GM18498 (cell line): ENCODE measurements at regions not wholly inside any gene's neighbourhood (a gene's known extent, or its start where the extent isn't known, plus 50 kb on each side); places are given as distances from the start of the nearest gene placed in this dataset.
A peak's percentile ranks its signal among the peaks of the same experiment; 100 is the strongest.
"Not testable (repeated sequence)": the region's sequence is repeated elsewhere in the genome, so short reads cannot be mapped to it uniquely, and the experiment has no call there.

Experiments used
- ATAC-seq: cut with Tn5 transposase; IDR thresholded peaks from one replicate; pipeline ENCODE4 v1.9.1; 2021; ENCODE audit warnings: mild to moderate bottlenecking, moderate library complexity; ENCODE audit not compliant: unreplicated experiment

DNA sequence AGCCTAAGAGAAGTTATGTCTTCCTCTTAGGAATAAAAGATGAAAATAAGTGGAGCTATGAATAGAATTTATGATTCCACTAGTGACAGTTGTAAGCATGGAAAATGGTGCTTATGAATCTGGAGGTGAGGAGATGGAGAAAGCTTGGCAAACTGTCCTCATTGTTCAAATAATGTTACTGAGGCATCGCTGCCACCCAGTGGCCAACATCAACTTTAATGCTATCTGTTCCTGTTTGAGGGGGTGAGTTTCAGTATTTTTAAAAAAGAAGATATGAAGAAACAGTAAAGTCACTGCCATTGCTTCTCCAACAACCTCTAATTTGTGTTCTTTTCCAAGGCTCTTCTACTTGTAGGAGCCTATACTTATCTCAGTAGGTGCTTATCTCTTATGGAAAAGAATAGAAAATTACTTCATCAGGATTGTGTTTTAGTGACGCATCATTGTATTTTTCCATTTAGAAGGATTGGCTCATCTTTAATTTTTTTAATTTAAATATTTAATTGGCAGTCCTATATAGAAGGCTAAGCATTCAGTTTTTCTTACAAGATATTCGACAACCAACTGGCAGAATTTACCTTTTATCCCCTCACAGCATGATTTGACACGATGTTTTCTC is 260.4 kb upstream of the P2RY1 start:
- peak; percentile 84 for ATAC-seq

DNA sequence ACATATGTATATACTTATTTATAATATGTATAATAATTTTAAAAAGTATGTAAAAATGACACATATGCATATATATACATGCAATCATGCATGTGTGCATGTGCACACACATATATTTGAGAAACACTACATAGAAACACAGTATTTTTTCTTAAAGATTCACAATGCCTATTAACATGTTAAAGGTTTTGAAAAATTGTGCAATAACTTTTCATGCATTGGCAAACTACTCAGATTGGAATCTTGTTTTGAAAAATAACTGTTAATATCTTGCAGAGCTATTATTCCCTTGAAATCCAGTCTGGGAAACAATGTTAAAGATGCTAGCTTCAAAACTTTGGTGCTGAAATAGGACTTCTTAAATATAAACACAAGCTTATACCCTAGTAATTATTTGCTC is 256.2 kb upstream of the P2RY1 start:
- ATAC-seq: no peak

DNA sequence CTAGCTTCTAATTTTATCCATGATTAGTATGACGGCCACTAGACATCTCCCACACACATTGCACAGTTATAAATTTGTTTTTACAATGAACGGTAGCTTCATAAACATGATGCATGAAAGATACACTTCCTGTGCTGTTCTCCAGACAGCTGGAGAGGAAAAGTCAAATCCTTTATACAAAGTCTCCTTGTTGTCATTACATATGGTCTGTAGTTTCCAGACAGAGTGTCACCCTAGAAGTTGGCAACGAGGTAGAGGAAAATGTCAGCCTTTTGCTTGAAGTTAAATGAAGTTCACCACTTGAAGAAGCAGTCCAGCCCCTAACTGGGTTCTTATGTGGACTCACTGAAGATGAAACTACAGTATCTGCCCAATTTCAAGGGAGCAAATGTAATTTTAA is 253.0 kb upstream of the P2RY1 start:
- ATAC-seq: no peak

DNA sequence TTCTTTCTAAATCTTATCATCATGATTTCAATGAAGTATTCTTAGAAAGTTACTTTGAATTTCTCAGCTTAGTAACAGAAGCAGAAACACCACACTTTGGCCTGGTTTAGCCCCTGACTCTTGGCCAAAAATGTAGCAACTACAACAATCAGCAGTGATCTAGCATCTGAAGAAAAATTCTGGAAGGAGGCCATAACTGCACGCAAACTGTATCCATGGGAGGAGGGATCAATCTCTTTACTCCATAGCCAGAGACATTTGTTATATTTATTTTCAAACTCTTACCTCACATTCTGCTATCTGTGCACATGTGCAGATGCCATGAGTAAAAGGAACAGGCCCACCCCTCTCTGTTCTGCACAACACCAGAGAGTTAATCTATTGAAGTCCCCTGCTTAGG is 251.0 kb upstream of the P2RY1 start:
- no peak for ATAC-seq

DNA sequence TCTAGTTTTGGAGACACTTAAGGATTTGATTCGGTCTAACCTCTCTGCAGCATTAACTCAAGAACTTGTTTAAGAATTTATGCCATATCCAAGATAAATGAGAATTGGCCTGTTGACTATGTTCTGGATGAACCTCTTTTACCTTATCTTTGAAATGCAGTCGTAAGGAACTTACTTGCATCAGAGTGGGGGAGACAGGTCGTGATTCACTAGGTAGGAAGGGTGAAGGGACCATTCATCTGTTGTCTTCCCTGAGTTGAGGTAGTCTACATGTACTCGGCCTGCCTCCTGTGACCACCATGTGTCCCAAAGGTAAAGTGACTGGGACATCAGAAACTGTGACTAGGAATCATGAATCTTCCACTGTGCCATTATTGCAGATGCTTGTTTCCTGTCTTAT is 248.0 kb upstream of the P2RY1 start:
- ATAC-seq: no peak

DNA sequence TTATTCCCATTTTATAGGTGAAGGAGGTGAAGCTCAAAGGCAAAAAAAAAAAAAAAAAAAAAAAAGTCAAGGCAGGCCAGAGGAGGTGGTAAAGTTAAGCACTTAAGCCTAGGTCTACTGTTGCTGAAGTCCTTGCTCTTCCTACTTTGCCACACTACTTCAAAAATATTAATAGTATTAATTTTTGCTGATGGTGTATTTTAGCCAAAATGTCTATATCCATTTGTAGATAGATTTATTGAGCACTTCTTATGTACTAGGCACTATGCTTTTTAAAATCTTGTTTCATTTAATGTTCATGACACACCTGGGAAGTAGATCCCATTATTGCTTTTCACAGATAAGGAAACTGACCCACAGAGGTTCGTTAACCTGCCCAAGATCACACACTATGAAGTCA is 247.1 kb upstream of the P2RY1 start:
- ATAC-seq: no peak

DNA sequence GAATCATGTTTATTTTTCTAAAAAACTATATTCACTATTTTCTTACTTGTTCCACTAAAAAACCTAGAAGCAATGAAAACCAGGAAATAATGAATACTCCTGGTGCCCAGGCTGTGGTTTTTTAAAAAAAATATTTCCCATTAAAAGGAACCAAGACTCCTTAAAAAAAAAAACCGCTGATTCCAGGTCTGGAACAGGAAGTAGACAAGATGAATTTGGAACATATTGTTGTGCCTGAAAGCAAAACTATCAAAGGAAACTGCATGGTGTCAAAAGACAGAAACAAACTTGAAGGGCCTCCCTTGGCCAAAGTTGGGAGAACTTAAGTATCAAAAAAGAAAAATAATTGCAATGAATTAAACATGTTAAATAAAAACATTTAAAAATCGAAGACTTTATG is 245.3 kb upstream of the P2RY1 start:
- ATAC-seq: no peak

DNA sequence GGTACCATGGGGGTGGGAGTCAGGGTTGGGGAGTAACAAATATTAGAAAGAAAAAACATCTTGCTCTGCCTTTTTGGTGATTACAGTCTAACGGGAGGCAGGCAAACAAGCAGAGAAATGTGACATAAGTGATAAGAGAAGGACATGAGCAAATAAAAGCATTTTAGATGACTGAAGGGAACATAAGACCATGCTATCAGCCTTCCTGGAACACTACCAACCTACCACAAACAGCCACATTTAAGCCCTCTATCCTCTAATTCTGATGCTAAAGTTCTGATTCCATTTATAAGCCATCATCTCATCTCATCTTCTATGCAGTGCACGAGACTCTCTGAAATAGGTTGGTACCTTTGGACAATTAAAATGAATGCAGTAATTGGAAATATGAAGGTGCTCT is 243.4 kb upstream of the P2RY1 start:
- ATAC-seq: no peak

DNA sequence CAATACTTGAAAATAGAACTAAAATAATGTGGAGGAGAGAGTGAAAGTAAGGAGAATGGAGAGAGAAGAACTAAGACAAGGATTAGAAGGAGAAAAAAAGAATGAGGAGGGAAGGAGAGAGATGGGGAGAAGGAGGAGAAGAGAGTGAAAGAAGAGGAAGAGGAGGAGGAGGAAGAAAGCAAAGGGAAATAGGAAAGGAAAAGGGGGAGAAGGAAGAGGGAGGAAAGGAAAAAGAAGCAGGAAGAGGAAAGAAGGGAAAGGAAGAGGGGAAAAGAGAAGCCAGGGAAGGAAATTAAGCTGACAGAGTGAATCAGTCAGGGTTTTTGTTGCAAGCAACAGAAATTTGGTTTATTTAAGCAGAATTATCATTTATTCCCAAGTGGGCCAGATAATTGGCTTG is 241.7 kb upstream of the P2RY1 start:
- ATAC-seq: no peak

DNA sequence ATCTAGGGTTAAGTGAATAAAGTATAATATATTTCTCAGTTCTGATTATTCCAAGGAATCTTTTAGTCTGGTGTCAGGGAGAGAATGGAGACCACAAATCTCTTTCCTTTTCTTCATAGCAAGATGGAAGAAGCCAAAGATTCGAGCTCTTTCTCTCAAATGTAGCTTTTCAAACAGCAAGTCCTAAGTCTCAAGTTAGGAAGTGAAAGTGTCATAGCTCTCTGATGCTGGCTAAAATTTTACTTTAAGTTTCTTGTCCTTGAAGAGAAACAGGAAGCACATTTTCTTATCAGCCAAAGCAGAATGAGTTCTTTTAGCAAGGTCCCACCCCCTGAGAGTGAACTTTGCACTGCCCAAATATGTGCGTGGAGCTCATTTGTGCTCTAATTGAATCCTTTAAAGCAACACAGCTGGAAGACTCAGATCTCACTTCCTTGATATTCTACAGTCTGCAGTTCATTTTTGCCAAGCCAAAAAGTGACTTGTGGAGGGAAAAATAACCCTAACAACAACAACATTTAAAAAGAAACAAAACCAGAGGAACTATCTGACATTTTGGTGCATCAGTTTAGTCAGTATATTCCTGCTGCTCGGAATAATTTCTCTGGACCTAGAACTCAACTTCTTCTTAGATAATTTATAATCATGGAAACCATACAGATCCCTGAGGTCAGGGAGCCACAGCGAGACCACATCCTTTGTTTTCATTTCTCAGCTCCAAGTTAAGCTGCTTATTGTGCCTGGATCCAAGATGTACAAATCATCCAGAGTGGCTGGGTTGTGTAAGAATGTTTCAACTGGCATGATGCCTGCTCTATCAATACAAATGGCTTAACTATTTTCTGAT is 238.7 kb upstream of the P2RY1 start:
- ATAC-seq: peak; percentile 99

DNA sequence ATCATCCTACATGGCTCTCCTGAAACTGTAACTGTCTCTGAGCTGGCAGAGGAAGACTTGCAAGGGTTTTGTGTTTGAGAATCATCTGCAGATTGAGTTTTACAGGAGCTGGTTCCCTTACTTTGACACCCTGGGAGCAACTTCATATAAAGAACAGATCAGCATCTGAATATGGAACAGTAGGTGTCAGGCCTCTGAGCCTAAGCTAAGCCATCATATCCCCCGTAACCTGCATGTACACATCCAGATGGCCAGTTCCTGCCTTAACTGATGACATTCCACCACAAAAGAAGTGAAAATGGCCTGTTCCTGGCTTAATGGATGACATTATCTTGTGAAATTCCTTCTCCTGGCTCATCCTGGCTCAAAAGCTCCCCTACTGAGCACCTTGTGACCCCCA is 238.1 kb upstream of the P2RY1 start:
- ATAC-seq: not testable (repeated sequence)

DNA sequence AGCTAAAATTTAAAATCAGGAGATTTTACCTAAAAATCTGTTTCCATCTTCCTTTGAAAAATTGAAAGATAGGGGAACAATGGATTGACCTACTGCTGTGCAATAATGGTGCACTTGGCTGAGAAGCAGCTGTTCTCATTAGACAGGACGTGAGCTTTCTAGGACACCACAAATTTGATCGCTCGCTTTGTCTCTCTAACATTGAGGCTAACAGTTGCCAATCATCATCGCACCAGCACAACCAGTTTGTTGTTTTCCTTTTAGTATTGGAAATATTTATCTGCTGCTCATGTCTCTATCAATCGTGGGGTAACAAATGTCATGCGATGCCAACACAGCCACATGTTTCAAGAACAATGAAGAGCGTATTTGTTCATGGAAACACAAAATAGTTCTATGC is 228.8 kb upstream of the P2RY1 start:
- no peak for ATAC-seq

DNA sequence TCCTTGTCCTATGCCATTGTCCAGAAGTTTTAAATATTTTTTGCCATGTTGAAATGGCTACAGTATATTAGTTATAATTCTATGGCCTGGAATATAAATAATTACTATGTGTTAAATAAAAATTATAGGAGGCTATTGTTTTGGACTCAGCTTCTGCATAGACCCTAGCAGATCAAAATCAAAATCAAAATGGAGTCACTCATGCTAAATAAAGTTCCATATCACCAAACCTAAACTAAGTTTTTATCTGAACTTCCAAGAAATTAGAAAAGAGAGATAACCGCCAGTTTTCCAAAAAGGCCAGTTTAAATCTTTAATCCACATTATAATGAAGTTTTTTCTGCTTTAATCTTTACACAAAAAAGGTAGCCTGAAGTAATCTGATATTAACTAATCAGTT is 227.8 kb upstream of the P2RY1 start:
- no peak for ATAC-seq

DNA sequence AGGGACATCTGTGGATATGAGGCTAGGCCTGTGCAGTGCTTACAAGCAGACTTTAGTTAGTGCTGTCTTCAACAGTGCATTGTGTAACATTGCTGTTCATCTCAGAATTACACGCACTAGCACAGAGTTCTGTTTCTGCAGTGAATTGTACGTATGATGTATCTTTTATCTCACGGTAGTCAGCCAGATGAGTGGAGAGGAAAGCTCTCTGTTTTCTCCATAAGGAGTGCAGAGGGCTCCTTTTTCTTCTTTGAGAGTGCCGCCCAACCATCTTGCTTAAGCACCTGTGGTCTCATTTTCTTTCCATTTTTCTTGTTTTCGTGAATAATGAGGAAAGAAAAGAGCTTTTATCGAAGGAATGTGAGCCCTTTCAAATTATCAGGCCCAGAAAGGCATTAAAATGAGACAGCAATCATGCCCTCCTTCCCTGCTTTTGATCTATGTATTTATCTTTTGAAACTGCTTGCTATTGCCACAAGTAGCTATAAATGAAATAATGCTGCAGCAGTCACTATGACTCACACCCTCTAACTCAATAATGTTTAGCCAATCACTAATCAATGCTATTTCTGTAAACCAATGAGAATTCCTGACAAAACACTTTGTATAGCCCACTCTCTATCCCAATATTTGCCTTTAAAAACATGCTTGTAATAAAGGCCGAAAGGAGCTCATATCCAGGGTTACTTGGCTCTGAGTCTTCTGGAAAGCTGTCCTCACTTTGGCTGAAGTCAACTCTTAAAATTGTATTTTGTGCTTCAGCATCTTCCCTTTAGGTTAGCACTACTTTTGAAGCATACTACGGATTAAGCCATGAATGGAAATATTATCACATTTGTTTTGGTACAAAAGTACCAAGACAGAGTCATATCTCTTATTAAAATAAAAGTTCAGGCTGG is 226.0 kb upstream of the P2RY1 start:
- no peak for ATAC-seq

DNA sequence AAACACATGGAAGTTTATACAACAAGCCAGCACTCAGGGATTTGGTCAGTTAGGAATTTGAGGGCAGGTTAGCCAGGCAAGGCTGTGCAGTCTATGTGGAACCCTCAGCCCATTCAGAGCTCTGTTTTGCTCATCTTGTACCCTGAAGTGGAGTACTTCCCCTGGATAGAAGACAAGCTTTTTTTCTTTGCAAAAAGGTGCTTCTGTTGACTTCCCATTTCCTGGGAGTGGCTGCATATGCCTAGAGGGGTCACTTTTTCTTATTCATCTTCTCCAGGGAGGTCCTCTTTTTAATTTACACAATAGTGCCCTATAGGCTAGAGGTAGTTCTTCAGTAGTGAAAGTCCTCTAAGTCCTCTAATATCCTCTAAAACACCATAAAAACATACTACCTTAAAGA is 225.0 kb upstream of the P2RY1 start:
- no peak for ATAC-seq

DNA sequence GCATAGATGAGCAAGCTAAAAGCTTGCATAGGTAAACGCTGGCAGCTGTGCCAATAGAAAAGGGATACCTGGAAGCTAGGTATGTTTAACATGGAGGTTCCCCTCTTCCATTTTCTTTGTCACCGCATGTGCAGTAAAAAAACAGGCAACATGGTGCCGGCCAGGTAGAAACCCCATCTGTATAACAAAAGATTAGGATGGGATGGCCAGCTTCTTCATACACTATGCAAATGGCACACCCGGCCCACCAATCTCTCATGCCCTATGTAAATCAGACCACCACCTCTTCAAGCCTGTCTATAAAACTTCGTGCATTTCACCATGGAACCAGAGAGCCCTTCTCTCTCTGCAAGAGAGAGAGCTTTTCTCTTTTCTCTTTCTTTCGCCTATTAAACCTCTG is 224.3 kb upstream of the P2RY1 start:
- ATAC-seq: no peak

DNA sequence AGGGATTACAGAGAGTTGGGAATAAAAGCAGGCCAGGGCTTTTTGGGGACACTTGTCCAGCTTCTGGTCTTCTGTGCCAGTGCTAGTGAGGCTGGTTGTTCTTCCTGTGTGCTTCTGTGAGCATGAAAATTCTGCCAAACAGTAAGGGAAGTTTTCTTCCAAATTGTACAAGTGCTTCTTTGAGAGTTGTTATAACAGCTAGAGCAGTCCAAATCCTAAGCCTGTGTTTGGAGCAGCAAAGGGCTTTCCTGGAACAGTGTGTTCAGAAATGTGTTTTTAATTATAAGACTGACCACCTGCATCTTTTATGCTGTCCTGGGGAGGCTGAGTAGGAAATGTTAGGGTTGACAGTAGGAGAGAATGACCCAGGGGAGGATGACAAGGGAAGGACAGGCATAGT is 223.0 kb upstream of the P2RY1 start:
- no peak for ATAC-seq

DNA sequence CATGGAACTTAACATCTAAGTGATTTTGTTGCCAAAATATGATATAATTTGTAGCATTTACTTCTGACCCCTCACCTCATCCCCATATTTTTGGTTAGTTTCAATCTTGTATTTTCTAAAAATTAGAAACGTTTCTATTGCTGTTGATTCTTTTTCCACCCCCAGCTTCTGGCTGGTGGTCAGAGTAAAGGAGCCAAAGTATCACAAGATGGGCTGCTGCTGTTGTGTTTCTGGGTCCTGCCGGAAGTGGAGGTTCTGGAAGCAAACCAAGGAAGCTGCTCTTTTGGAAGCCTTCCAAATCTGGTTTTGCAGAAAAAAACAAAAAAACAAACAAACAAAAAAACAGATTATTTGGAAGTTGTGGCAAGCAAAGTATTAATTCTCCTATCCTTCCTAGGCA is 221.1 kb upstream of the P2RY1 start:
- no peak for ATAC-seq

DNA sequence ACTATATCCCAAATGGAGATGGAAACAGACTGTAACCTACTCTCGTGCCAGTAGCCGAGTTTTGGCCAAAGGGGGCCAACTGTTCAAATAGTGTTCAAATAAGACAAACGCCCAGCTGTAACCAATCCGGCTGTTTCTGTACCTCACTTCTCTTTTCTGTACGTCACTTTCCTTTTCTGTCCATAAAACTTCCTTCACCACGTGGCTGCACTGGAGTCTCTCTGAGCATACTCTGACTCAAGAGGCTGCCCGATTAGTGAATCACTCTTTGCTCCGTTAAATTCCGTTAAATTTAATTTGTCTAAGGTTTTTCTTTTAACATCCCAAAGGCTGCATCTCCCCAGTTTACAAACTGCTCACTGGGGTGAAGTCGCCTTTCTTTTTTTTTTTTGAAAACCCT is 219.2 kb upstream of the P2RY1 start:
- ATAC-seq: no peak

DNA sequence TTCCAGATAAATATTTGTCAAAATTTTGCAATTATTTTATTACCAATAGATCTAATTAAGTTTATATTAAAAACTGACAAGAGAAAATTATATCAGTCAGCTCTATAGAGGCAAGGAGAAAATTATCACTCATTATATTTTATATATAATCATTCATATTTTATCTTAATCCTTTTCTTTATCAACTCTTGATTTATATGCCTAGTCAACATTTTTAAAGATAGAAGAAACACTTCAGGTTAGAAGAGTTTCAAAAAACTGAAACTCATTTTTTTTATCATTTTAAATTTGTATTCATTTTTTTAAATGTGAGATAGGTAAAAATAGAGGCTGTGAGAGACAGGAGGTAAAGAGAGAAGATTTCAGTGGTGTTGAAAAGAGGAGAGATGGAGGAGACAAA is 217.3 kb upstream of the P2RY1 start:
- ATAC-seq: no peak

DNA sequence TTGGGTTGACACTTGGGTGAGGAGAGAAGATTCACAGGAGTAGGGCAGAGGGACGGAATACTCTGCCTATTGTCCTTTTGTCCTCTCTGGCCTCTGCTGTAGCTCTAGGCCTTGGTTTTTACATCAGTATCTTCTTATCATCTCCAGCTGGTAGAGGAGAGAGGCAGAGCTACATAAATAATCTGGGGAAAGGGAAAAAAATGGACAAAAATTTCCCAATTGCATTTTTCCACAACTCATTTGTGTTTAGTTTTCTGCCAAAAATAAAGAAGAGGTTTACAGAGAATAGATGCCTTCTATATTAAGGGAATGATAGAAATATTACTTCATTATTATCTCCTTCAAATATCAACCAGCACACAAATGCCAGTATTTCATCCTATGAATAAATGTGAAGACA is 216.4 kb upstream of the P2RY1 start:
- ATAC-seq: no peak

DNA sequence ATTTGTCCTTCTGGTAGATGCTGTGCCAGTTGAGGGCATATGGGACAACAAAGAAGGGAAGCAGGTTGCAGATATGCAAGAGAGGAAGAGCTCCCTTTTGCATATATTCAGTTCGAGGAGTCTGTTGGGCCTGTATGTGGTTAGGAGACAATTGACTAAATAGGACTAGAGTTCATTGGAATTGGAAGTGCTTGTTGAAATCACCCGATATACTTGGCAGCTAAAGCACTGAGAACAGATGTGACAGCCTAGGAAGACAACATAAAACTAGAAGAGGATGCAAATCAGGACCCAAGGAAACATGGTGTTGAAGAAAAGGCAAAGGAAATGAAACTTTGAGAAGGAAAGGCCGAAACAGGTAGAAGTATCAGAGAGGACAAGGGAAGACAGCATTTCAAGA is 215.2 kb upstream of the P2RY1 start:
- ATAC-seq: no peak
